BLaER1 treated with 17β-estradiol and CSF1 and Interleukin-3, amounts not matched to agents 10 nM and 100 nM (cell line): ENCODE measurements at regions not wholly inside any gene's neighbourhood (a gene's known extent, or its start where the extent isn't known, plus 50 kb on each side); places are given as distances from the start of the nearest gene placed in this dataset.
"Not testable (repeated sequence)": the region's sequence is repeated elsewhere in the genome, so short reads cannot be mapped to it uniquely, and the experiment has no call there.

Experiments
- H3K27ac ChIP-seq, 11 experiments: shearing (Covaris generic); formaldehyde crosslinking; 2 replicates each; pipeline ENCODE4 v1.8.1; 2022
- H3K27me3 ChIP-seq, 11 experiments: shearing (Covaris generic); formaldehyde crosslinking; 2 replicates each; pipeline ENCODE4 v1.8.1; 2022
- H3K36me3 ChIP-seq, 11 experiments: shearing (Covaris generic); formaldehyde crosslinking; 2 replicates each; pipeline ENCODE4 v1.8.1; 2022
- H3K4me1 ChIP-seq, 10 experiments: shearing (Covaris generic); formaldehyde crosslinking; 2 replicates each; pipeline ENCODE4 v1.8.1; 2022
- H3K4me2 ChIP-seq, 11 experiments: shearing (Covaris generic); formaldehyde crosslinking; 2 replicates each; pipeline ENCODE4 v1.8.1; 2022
- H3K4me3 ChIP-seq, 10 experiments: shearing (Covaris generic); formaldehyde crosslinking; 2 replicates each; pipeline ENCODE4 v1.8.1; 2022
- H3K9ac ChIP-seq, 11 experiments: shearing (Covaris generic); formaldehyde crosslinking; 2 replicates each; pipeline ENCODE4 v1.8.1; 2022
- H3K9me3 ChIP-seq, 11 experiments: shearing (Covaris generic); formaldehyde crosslinking; replicated peaks in 1 of 11; 2 replicates each; pipeline ENCODE4 v1.8.1; 2022
- H4K20me1 ChIP-seq, 11 experiments: shearing (Covaris generic); formaldehyde crosslinking; 2 replicates each; pipeline ENCODE4 v1.8.1; 2022
- Cebpa-rat ChIP-seq, 11 experiments: shearing (Covaris generic); IDR thresholded peaks; 2 replicates each; pipeline ENCODE4 v1.8.1; 2022

GRCh38 chr15:95192923-95193322 lies 961.6 kb downstream of the MCTP2 start:
- Histone ChIP-seq H3K9ac (no peak overlapping the region), H3K4me2 (no peak overlapping the region), H3K4me1 (no peaks in the 10 kb centered on the region), H3K27me3 (no peaks in the 10 kb centered on the region), H3K4me3 (no peak overlapping the region), H3K9me3 (peaks cover 0 to 8% (median 6%) of the 10 kb centered on the region in 11 experiments; a peak in 16 of 22 replicates), H3K27ac (no peak overlapping the region), H4K20me1 (no peaks in the 10 kb centered on the region), H3K36me3 (no peaks in the 10 kb centered on the region)
- TF ChIP-seq Cebpa-rat (IDR thresholded peaks at IDR 0.05) = no peak

GRCh38 chr15:95194746-95195145 lies 963.4 kb downstream of the MCTP2 start:
- Histone ChIP-seq H3K36me3 (no peaks in the 10 kb centered on the region), H3K9me3 (peaks cover 0 to under 1% (median 0%) of the 10 kb centered on the region in 11 experiments; a peak in 1 of 22 replicates), H3K4me1 (0 out of 20 replicates have a peak, but pooled peaks cover 0 to 4% (median 0%) of the 10 kb centered on the region in 10 experiments), H3K27ac (no peak overlapping the region), H3K27me3 (no peaks in the 10 kb centered on the region), H3K4me3 (no peak overlapping the region), H4K20me1 (no peaks in the 10 kb centered on the region), H3K9ac (no peak overlapping the region), H3K4me2 (no peak overlapping the region)
- TF ChIP-seq Cebpa-rat (IDR thresholded peaks at IDR 0.05) = no peak

- Histone ChIP-seq H3K4me2 (no peak overlapping the region), H3K4me3 (no peak overlapping the region)
- no peak for TF ChIP-seq Cebpa-rat (IDR thresholded peaks at IDR 0.05)
Observed at GRCh38 chr15:95196176-95196915, 965.0 kb downstream of the MCTP2 start.

GRCh38 chr15:95202569-95203349 lies 971.4 kb downstream of the MCTP2 start:
- Histone ChIP-seq H3K27me3 (no peaks in the 10 kb centered on the region), H4K20me1 (no peaks in the 10 kb centered on the region), H3K4me1 (0 out of 20 replicates have a peak, but pooled peaks cover 0 to 4% (median 0%) of the 10 kb centered on the region in 10 experiments), H3K9ac (no peak overlapping the region), H3K4me3 (no peak overlapping the region), H3K9me3 (peaks cover 26 to 71% (median 37%) of the 10 kb centered on the region in 11 experiments), H3K4me2 (no peak overlapping the region), H3K36me3 (no peaks in the 10 kb centered on the region), H3K27ac (no peak overlapping the region)
- no peak for TF ChIP-seq Cebpa-rat (IDR thresholded peaks at IDR 0.05)

More at GRCh38 chr15:95196176-95196915, 965.0 kb downstream of the MCTP2 start:
- Histone ChIP-seq H3K9ac (no peak overlapping the region), H3K9me3 (peaks cover 0 to 15% (median 5%) of the 10 kb centered on the region in 11 experiments; a peak in 11 of 22 replicates), H3K36me3 (no peaks in the 10 kb centered on the region), H3K27me3 (no peaks in the 10 kb centered on the region), H4K20me1 (no peaks in the 10 kb centered on the region), H3K27ac (no peak overlapping the region), H3K4me1 (0 out of 20 replicates have a peak, but pooled peaks cover 0 to 4% (median 0%) of the 10 kb centered on the region in 10 experiments)

- no peak overlapping the region for H3K4me2 ChIP-seq
- peaks cover 0 to 9% (median 0%) of the 10 kb centered on the region in 10 experiments; a peak in 2 of 20 replicates for H3K4me1 ChIP-seq
- H3K36me3 ChIP-seq = no peaks in the 10 kb centered on the region
- H3K4me3 ChIP-seq = no peak overlapping the region
- TF ChIP-seq Cebpa-rat (IDR thresholded peaks at IDR 0.05) = no peak
- H3K27ac ChIP-seq = no peak overlapping the region
- no peaks in the 10 kb centered on the region for H3K27me3 ChIP-seq
- peaks cover 33 to 73% (median 42%) of the 10 kb centered on the region in 11 experiments for H3K9me3 ChIP-seq
- H3K9ac ChIP-seq = no peak overlapping the region
- no peaks in the 10 kb centered on the region for H4K20me1 ChIP-seq
Observed at GRCh38 chr15:95205077-95205476, 973.7 kb downstream of the MCTP2 start.

- not testable (repeated sequence) for H3K9ac ChIP-seq, H3K27ac ChIP-seq, H3K27me3 ChIP-seq, H3K36me3 ChIP-seq, H3K4me3 ChIP-seq, H3K4me1 ChIP-seq, H3K4me2 ChIP-seq, H4K20me1 ChIP-seq
- H3K9me3 ChIP-seq = peaks cover 33 to 66% (median 38%) of the 10 kb centered on the region in 11 experiments
Observed at GRCh38 chr15:95205830-95206229, 974.5 kb downstream of the MCTP2 start.

- no peaks in the 10 kb centered on the region for H3K36me3 ChIP-seq
- no peaks in the 10 kb centered on the region for H4K20me1 ChIP-seq
- H3K9me3 ChIP-seq = peaks cover 35 to 60% (median 42%) of the 10 kb centered on the region in 11 experiments
- H3K27me3 ChIP-seq = no peaks in the 10 kb centered on the region
- H3K9ac ChIP-seq = no peak overlapping the region
- H3K4me1 ChIP-seq = peaks cover 0 to 9% (median 0%) of the 10 kb centered on the region in 10 experiments; a peak in 2 of 20 replicates
- no peak overlapping the region for H3K4me2 ChIP-seq
- H3K4me3 ChIP-seq = no peak overlapping the region
- no peak overlapping the region for H3K27ac ChIP-seq
- no peak for TF ChIP-seq Cebpa-rat (IDR thresholded peaks at IDR 0.05)
Observed at GRCh38 chr15:95208071-95208470, 976.7 kb downstream of the MCTP2 start.

GRCh38 chr15:95208988-95209387 lies 977.6 kb downstream of the MCTP2 start:
- no peak overlapping the region for H3K27ac ChIP-seq
- H3K36me3 ChIP-seq = no peaks in the 10 kb centered on the region
- H3K27me3 ChIP-seq = no peaks in the 10 kb centered on the region
- H3K4me2 ChIP-seq = peak overlapping the region in 2 of 11 experiments; percentile 10 to 24; a peak in 4 of 22 replicates
- no peak for TF ChIP-seq Cebpa-rat (IDR thresholded peaks at IDR 0.05)
- H3K9me3 ChIP-seq = peaks cover 37 to 59% (median 44%) of the 10 kb centered on the region in 11 experiments
- H3K9ac ChIP-seq = no peak overlapping the region
- no peak overlapping the region for H3K4me3 ChIP-seq
- H4K20me1 ChIP-seq = no peaks in the 10 kb centered on the region
- peaks cover 0 to 9% (median 0%) of the 10 kb centered on the region in 10 experiments; a peak in 2 of 20 replicates for H3K4me1 ChIP-seq

GRCh38 chr15:95210436-95210981 lies 979.1 kb downstream of the MCTP2 start:
- no peak overlapping the region for H3K4me2 ChIP-seq
- no peak for TF ChIP-seq Cebpa-rat (IDR thresholded peaks at IDR 0.05)
- H3K4me1 ChIP-seq = peaks cover 0 to 9% (median 0%) of the 10 kb centered on the region in 10 experiments; a peak in 2 of 20 replicates
- no peak overlapping the region for H3K4me3 ChIP-seq
- no peak overlapping the region for H3K9ac ChIP-seq
- H3K27ac ChIP-seq = no peak overlapping the region
- H3K27me3 ChIP-seq = no peaks in the 10 kb centered on the region
- H4K20me1 ChIP-seq = no peaks in the 10 kb centered on the region
- no peaks in the 10 kb centered on the region for H3K36me3 ChIP-seq
- peaks cover 34 to 50% (median 37%) of the 10 kb centered on the region in 11 experiments for H3K9me3 ChIP-seq
